GM12864 (cell line): ENCODE measurements at regions not wholly inside any gene's neighbourhood (a gene's known extent, or its start where the extent isn't known, plus 50 kb on each side); places are given as distances from the start of the nearest gene placed in this dataset.

Experiments
- DNase-seq: peaks from one replicate; pipeline ENCODE4 v3.0.0-alpha.2; 2011; ENCODE audit warnings: low read depth
- H3K4me3 ChIP-seq: 2 replicates; pipeline ENCODE4 v1.5.1; 2011; ENCODE audit warnings: mild to moderate bottlenecking, low read depth, low read length, control low read depth
- CTCF ChIP-seq: IDR thresholded peaks from 2 replicates; pipeline ENCODE4 v1.5.1; 2011; ENCODE audit warnings: low read depth, mild to moderate bottlenecking, moderate library complexity, low read length, control low read depth, inconsistent platforms; ENCODE audit errors: missing control alignments

- no peak for TF ChIP-seq CTCF
- H3K4me3 ChIP-seq = no peak overlapping the region
- no peak for DNase-seq
These were observed 323.5 kb downstream of the UACA start for GRCh38 chr15:70439880-70440279.

GRCh38 chr15:70439304-70439877 is 324.0 kb downstream of the UACA start:
- no peak overlapping the region for H3K4me3 ChIP-seq
- TF ChIP-seq CTCF = no peak
- DNase-seq = no peak

DNA sequence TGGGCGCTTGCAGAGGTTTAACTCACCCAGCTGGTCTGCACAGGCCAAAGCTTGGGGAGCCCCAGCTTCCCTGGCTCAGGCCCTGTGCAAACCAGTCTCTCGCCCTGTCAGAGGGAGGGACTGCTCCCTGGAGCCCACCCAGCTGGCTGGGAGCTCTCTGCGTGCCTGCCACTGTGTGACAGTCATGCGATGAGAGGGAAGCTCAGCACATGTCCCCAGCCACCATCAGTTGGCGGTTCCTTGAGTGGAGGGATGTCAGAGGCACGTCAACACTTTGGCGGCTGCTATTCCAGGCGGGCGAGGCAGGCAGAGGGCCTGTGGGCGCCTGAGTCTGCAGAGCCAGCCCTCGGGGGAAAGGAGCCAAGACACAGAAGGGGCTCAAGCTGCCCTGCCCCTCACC is 324.6 kb downstream of the UACA start:
- H3K4me3 ChIP-seq = no peak overlapping the region
- no peak for TF ChIP-seq CTCF
- DNase-seq = no peak

DNA sequence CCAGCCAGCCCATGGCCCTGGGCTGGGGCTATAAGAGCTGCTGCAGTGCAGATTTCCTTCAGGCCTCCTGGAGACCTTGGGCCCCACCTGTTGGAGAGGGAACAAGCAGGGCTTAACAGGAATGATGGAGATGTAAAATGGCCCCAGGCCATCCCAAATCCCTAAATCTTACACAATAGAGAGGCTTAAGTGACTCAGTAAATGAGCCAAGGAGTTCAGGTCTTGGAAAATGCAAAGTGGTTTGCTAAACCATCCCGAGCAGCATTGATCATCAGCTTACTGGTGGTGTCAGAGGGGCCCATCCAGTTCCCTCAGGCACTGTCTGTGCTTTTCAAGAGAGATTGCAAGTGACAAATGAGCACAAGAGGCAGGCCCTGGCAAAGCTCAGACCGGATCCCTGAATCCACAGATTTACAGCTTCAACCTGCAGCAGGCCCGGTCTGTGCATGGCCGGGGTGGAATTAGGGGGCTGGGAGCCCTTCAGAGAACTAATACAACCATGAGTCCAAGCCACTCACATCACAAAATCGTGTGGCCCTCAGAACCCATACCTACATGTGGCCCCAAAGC is 325.4 kb downstream of the UACA start:
- TF ChIP-seq CTCF = no peak
- DNase-seq = no peak
- H3K4me3 ChIP-seq = no peak overlapping the region

- H3K4me3 ChIP-seq = no peak overlapping the region
- TF ChIP-seq CTCF = no peak
- DNase-seq = no peak
These were observed 326.3 kb downstream of the UACA start for GRCh38 chr15:70437089-70437488.

GRCh38 chr15:70436428-70436827 is 326.9 kb downstream of the UACA start:
- DNase-seq = peak; percentile 49
- H3K4me3 ChIP-seq = no peak overlapping the region
- no peak for TF ChIP-seq CTCF

DNA sequence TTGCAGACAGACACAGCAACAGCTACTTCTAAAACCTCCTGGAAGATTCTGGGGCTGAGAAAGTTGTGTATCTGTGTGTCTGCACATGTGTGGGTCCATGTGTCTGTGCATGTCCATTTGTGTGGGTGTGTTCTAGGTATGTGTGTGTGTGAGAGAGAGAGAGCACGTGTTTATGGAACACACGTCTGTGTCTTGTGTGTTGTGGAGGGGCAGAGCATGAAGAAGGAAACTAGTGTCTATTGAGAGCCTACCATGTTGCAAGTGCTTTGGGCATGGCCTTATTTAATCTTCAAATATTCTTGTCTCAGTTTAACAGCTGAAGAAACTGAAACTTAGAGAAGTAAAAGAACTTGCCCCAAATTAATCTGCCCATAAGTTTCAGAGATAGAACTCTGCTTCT is 327.5 kb downstream of the UACA start:
- no peak for TF ChIP-seq CTCF
- peak; percentile 49 for DNase-seq
- H3K4me3 ChIP-seq = no peak overlapping the region
